ENCODE measurements at regions not wholly inside any gene's neighbourhood (a gene's known extent, or its start where the extent isn't known, plus 50 kb on each side); places are given as distances from the start of the nearest gene placed in this dataset.
A peak's percentile ranks its signal among the peaks of the same experiment; 100 is the strongest.

DNA sequence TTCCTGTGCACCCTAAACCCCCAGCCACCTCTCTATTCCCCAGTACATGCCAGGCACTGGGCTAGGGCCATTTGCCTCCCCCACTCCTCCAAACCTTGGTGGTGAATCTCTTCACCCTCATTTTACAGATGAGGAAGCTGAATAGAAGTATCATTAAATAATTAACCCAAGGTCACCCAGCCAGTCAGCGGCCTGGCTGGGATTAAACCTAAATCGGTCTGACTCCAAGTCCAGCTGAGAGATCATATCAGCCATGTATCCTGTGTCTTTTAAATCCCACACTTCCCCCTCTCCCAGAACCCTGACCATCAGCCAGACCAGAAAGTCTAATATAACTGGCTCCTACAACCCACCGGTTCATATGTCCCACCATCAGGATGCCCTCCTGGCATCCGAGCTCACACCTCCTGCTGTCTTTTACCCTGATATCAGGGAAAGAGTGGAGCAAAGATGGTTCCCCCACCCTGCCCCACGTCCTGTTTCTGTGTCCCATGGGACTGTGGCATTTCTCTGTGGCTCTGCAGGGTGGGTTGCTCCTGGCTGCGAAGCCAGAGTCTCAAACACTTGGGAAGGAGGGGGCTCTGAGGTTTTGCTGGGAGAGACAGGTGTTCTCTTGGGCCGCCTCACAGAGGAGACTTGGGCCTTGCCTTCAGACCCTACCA lies 145.3 kb downstream of the VEGFA start:
- DNase-seq = no peak

DNA sequence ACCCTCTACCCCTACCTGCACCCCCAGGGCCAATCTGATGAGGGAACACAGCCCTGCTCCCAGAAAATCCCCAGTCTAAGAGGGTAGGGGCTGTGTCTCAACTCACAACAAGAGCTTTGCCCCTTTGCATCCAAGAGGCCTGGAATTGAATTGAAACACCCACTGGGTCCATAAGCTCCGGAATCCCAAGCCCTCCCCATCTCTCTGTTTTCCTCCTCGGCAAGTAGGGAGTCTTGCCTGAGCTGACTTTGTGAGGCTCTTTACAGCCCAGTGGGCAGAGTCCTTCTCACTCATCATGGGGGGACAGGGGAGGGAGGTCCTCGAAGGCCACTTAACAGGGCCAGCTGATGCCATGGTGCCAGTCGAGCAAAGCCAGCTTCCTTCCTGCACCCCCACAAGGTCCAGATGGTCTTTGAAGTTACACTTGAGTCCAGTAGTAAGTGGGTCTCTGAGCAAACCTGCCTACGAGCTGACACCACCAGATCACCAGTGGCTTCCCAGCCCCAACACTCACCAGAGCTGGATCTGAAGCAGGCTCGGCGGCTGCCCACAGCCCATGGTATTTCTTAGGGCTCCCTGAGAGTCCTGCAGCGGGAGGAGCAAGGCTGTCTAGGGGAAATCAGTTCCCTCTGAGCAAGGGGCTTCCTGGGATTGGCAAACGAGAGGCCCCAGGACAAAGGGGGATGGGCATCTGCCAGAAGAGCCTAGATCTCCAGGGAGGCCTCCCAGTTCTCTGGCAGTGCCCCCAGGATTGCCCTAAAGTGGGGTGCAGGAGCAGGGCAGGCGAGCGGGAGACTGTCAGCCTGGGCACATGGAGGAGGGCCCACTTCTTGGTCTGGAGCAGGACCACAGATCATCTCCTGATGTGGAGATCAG lies 144.5 kb downstream of the VEGFA start:
- DNase-seq = no peak

DNA sequence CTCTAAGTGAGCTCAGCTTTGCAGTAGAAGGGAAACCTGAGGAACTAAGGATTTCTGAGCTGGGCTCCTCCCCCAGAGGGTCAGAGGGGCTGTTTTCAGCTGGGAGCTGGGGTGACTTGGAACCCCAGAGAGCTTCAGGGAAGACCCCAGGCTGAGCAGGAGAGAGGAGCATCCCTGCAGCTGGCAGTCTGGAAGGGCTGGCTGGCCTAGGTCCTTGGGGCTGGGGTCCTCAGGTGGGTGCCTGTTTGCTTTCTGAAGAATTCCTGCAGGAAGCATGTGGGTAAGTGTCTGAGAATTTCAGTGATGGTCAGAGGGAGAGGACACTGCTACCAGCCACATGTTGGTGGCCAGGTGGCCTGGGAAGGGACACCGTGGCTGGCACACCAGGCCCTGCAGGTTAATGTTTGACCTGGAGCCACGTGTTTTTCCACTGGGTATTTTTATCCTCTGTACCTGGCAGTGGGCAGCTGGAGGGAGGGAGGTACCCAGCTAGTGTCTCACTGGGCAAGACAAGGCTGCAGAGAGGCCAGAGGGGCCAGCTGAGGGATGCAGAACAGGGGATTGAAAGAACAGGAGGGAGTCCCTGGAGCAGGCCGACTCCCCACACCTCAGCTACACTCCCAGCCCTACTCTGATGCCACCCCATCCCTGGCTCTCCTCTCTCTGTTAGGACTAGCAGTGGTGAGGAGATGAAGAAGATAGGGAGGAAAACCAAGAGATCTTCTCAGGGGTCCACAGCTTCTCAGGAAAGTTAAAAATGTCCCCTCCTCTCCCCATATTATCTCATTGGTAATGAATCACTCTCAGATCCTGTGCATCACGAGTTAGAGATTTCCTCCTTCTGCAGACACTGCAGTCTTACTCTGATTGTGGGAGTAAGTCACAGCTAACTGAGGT lies 143.6 kb downstream of the VEGFA start:
- no peak for DNase-seq

DNA sequence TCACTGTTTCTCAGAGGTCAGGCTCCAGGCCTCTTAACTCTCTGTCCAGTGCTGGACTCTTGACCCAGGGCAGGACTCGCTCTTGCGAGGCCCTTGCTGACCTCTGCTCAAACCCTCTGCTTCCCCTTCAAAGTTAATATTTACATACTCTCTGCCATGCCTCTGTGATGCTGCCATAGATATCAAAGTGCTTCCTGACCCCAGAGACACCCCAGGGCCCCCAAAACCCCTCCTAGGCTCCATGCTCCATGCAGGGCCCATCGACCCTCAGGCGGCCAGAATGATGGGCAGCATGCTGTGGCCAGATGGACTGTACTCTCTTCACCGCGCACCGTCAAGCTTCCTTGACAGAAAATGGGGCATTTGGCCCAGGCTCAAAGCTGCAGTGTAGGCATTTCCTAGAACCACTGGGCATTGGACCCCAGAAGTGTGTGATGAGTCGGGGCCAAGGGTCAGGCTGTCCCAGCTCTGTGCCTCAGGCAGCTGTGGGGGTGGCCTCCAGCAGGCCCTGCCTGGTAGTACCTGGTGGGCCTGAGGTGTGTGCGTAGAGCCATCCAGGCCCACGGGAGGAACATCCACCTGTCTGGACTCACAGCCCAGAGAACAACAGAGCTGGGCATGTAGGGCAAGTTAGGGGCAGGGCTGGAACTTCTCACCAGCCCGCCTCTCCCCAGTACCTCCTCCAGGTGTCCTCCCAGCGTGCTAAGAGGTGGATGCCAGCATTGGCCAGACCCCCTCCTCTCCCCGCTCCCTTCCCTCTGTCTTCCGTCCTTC lies 142.8 kb downstream of the VEGFA start:
- no peak for DNase-seq

DNA sequence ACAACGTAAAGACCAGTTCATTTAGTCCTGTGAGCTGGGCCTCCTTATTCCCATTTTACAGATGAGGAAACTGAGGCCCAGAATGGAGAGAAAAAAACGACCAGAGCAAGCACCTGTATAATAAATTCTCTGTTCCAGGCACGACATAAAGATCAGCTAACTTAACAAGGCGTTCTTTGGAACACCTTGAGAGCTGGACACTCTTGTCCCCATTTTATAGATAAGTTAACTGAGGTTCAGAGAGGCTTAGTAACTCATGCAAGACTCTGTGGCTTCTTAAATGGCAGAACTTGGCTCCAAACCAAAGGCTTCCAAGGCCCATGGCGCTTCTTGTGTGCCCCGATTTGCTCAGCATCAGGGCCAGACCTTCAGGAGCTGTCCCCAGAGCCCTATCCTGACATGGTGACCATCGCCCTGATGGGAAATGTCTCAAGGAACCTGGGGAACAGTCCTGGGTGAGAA lies 142.1 kb downstream of the VEGFA start:
- no peak for DNase-seq

DNA sequence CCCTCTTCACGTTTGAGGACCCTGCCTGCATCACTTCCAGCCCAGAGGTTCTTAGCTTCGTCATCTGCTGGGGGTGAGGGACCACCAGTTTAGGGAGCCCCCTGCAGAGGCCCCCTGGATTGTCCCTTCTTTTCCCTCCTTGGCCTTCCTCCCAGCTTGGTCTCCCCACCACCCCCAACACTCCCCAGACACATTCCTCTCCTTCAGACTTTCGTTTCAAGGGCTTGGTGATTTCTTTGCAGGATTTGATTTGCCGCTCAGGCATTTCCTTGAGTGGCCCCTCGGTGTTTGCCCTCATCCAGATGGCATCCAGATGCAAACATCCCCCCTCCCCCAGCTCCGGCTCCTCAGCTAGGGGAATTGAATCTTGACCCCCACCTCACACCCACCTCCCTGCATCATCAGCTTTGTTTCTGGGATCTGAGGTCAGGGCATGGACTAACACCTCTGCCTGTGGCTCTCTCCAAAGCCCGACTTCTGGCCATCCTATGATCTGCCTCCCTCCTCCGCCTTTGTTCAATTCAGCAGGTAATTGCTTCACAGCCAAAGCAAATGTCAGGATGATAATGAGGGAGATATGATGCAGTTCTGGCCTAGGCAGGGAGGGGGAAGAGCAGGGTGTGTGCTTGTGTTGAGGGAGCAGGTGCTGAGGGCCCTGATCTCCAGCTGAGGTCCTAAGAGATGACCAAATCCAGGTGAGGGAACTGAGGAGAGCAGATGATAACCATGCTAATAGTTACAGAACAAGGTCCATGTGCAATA lies 141.5 kb downstream of the VEGFA start:
- peak; percentile 36 for DNase-seq

DNA sequence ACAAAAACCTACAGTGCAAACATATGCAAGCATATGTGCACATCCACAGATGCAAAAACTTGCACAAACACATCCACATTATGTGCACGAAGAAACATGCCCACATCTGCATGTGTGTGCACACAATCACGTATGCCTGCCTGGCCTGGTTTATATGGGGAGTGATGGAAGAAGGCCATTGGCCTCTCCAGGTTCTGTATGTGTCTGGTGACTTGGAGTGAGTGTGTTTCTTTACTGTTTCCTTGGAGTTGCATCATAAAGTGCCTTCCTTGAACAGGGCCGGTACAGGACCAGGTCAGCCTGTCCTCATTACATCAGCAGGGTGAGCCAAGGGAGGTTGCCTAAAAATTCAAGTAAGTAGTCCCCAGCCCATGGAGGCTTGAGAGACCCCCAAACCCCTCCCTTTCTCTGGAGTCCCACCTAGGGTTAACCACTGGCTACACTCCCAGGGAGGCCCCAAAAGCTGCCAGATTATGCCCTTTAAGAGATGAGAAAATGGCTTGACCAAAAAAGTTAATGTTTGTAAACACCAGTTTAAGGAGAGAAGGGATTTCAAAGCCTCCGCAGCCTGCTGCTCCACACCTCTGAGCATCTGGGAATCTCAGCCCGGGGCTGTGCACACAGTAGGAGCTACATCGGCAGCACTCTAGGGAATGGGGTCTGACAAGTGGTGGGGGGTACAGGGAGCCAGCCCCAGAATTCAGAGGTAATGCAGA lies 140.8 kb downstream of the VEGFA start:
- DNase-seq = no peak

DNA sequence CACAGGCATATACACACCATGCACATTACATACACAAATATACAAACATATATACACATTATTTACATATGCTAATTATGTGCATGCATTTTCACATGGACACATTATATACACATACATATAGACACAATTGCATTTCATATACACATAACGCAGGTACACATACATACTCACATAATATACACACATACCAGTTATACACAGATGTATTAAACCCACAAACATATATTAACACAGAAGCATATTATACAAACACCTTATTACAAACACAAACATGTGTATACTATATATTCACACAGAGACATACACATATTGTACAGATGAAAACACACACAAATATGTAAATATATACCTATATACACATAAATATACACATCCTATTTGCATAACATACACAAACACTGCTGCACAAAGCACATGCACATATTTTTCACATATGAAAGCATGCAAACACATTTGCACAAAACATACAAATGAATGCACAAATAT lies 140.2 kb downstream of the VEGFA start:
- no peak for DNase-seq

DNA sequence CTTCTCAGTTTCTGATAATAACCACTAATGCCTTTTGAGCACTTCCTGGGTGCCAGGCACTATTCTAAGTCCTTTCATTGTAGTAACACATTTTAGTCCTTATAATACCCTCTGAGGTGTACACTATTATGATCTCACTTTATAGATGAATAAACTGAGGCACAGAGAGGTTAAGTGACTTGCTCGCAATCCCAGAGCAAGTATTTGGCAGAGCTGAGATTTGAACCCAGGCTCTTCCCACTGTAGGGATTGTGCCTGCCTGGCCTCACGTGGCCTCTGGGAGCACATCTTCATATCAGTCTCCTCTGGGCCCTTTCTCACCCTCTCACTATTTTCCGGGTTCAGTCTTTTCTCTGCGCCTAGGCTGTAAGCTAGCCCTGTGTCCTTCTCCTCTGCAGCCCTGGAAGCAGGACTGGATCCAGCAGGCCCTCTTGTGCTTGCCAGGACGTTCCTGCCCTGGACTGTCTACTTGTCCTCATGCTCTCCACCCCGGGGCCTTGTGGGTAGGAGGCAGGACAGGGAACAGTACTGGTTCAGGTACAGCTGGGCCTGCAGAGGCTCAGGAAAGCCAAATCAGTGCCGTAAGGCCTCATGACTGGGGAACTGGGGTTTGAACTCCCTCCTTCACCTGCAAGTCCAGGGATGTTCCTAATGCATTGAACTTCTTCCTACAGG lies 139.6 kb downstream of the VEGFA start:
- DNase-seq = no peak

DNA sequence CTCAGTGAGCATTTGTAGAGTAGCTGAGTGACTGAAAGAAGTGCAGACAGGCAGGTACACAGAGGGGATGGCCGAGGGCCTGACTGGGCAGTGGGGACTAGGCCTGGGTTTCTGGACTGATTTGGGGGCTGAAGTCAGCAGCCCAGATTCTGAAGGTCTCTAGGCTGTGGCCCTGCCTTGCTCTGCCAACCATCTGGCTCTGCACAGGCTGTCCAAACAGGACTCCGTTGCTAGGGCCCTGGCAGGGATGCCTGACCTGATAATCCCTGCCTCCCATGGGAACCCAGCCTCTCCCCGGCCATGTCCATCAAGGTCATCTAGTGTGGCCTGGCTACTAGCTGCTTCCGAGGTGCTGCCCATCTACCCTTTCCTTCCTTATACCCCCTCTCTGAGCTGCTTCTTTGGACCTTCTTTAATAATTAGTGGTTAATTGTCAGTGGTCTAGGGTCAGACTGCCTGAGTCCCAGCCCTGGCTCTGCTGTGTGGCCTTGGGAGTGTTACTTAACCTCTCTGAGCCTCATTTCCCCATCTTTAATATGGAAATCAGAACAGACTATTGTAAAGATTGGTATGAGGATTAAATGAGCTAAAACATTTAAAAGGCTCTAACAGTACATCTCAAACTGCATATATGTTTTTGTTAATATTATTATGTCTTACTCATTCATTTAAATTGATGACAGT lies 137.9 kb downstream of the VEGFA start:
- DNase-seq = no peak

DNA sequence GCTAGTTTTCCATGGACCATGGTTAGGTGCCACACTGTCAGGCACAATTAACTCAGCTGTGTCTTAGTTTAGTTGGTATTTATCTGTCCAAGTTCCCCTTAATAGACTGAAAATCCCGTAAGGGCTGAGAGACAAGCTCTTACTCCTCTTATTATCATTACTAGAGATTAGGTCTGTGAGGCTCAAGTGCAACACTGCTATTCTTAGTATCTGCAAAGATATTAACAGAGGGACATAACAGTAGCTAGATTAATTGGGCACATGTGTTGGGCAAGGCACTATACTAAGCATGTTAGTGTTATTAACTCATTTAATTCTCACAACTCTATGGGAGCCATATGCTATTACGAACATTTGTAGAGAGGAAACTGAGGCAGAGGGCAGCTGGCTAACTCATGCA lies 137.3 kb downstream of the VEGFA start:
- no peak for DNase-seq

DNA sequence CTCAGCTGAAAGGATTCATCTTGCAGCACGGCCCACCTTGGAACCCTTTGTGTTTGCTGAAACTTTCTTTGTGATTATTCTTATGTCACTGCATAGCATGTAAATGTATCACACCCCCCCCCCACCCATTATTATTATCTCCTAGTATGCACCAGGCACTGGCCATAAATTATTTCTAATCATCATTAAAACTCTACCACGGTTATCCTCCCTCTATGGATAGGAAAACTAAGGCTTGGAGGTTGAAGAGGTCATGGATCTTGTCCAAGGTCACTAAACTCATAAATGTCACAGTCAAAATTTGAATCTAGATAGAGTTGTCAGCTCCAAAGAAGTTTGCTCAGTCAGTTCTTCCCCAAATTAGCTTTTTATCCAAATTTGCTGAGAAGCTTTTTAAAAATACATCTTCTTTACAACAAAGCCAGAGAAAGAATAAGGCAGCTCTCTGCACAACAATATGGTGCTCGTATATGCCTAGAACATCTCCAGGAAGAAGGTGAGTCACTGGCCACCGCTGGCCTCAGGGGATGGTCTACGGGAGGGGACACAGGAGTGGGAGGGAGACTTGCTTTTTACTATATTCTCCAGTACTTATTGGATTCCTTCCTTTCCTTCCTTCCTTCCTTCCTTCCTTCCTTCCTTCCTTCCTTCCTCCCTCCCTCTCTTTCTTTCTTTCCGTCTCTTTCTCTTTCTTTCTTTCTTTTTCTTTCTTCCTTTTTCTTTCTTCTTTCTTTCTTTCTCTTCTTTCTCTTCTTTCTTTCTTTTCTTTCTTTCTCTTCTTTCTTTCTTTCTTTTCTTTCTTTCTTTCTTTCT lies 134.5 kb downstream of the VEGFA start:
- no peak for DNase-seq

DNA sequence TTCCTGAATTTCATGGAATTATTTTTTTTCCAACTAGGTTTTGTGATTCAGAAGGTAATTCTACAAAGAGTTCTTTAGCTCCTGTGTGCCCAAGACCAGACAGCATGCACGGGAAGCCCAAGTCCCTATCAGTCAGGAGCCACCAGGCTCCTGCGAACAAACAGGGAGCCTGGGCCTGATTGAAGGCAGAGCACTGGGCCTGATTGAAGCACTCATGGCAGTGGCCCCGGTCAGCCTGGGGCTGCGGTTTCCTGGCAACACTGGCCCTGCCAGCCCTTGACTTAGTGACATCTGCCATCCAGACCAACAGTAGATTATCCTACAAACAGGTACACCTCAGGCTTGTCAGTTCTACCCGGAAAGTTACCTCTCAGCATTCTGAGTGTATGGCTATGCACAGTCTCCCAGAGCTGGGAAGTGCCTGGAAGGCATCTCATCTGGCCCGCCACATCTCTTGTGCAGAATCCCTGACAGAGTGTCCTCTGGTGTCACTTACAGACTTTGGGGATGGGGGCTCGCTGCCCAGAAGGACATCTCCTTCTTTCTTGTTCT lies 133.8 kb downstream of the VEGFA start:
- no peak for DNase-seq

DNA sequence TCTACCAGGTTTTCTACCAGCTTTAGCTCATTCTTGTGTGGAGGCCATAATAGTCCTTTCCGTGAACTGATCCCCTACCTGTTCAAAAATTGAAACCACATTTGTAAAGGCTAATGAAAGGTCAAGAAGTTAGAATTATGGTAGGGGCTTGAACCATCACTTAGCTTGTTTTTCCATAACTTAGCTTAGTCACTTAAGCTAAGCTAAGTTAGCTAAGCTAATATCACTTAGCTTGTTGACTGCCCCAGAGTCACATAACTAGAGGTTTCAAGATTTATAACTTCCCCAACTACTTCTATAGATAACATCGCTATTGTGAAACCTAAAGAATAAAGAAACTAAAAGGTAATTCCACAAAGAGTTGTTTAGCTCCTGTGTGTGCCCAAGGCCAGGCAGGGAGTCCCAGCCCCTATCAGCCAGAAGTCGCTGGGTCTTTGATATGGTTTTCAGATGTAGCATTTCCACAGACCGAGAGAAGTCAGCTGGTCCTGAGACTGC lies 131.8 kb downstream of the VEGFA start:
- DNase-seq = no peak

DNA sequence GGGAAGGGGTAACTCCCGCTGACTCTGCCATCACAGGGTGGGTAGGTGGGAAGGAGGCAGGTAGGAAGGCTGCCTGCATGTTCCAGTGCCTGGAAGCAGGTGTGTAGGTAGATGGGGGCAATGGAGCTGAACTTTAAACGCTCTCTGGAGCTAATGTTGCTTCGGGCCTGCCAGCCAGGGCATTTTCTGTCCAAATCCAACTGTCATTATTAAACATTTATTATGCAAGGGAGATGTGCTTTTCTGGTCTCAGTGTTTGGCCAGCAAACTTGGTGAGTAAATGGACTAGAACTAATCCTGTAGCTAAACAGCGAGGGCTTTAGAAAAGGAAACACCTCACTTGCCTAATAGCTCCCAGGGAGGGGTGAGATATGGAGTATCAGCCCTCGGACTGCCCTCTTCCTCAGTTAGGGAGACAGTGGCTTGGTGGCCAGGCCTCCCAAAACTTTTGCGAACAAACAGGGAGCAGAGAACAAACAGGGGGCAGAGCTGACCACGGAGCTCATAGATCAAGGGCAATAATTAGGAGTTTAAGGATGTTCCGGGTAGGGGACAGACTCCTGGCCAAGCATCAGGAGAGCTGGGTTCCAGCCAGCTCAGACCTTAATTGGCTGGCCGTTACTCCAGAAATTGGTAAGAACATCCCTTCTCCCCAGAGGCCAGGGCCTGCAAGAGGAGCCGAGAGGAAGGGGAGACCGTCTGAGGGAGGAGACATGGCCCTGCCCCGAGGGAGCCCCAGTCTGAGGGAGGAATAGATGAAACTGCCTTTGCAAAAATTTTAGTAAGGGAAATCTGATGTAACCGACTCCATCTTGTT lies 131.1 kb downstream of the VEGFA start:
- DNase-seq = no peak

DNA sequence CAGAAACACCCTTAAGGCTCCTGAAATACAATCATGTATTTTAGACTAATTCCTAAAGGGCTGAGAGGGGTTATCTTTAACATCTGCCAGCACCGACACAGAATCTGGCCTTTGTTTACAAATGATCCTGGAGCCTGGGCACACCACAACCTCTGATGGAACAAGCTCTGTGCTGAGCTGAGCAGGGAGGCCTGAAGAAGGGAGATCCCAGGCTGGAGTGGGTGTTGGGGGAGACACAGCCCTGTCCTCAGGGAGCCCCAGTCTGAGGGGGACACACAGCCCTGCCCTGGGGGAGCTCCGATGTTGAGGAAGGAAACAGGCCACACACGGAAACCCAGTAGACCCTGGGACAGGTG lies 130.5 kb downstream of the VEGFA start:
- no peak for DNase-seq

DNA sequence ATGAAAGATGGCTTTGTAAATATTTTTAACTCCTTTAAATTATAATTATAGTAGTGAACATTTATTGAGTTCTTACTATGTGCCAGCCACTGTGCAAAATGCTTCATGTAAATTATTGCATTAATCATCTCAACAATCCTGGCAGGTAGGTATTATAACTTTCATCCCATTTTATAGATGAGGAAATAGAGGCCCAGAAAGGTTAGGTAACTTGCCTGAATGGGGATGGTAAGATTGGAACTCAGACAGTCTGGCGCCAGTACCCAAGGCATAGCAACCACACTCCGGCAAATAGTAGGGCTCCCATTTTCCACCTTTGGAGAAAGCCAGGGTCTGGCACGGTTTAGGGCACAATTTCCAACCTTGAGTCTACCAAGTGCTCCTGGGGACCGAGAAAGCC lies 129.8 kb downstream of the VEGFA start:
- DNase-seq = no peak
